Endodermal cell (in vitro differentiated cells): ENCODE measurements at regions not wholly inside any gene's neighbourhood (a gene's known extent, or its start where the extent isn't known, plus 50 kb on each side); places are given as distances from the start of the nearest gene placed in this dataset.
"Not testable (repeated sequence)": the region's sequence is repeated elsewhere in the genome, so short reads cannot be mapped to it uniquely, and the experiment has no call there.

Source experiments
- DNase-seq: peaks from one replicate; pipeline ENCODE4 v3.0.0-alpha.2; 2017
- H3K27ac ChIP-seq: 2 replicates; pipeline ENCODE4 v1.5.1; 2013; ENCODE audit warnings: mild to moderate bottlenecking, low read depth, low read length, moderate library complexity
- H3K27me3 ChIP-seq: 2 replicates; pipeline ENCODE4 v1.6.1; 2013; ENCODE audit warnings: mild to moderate bottlenecking, low read length, moderate library complexity; ENCODE audit not compliant: insufficient read depth, control insufficient read depth, poor library complexity, severe bottlenecking
- H3K36me3 ChIP-seq: 2 replicates; pipeline ENCODE4 v1.7.0; 2013; ENCODE audit warnings: mild to moderate bottlenecking, low read length, moderate library complexity; ENCODE audit not compliant: control insufficient read depth, insufficient read depth
- H3K4me1 ChIP-seq: one replicate; pipeline ENCODE4 v1.7.0; 2013; ENCODE audit warnings: low read length; ENCODE audit not compliant: control insufficient read depth, insufficient read depth
- H3K4me3 ChIP-seq: 2 replicates; pipeline ENCODE4 v1.5.1; 2013; ENCODE audit warnings: mild to moderate bottlenecking, low read length, moderate library complexity
- H3K9ac ChIP-seq: 2 replicates; pipeline ENCODE4 v1.6.1; 2013; ENCODE audit warnings: mild to moderate bottlenecking, low read length, moderate library complexity; ENCODE audit not compliant: poor library complexity, severe bottlenecking; ENCODE audit errors: extremely low read depth
- H3K9me3 ChIP-seq: 2 replicates; pipeline ENCODE4 v1.6.1; 2013; ENCODE audit warnings: mild to moderate bottlenecking, low read length, moderate library complexity; ENCODE audit not compliant: control insufficient read depth
- H3K27ac Mint-ChIP-seq: 2 replicates; pipeline ENCODE4 v1.8.0; 2020; ENCODE audit warnings: mixed read lengths
- H3K27me3 Mint-ChIP-seq: 2 replicates; pipeline ENCODE4 v1.8.0; 2021; ENCODE audit warnings: mild to moderate bottlenecking, mixed read lengths; ENCODE audit not compliant: insufficient read depth
- H3K36me3 Mint-ChIP-seq: 2 replicates; pipeline ENCODE4 v1.8.0; 2020; ENCODE audit warnings: low read depth, mixed read lengths
- H3K4me1 Mint-ChIP-seq: 2 replicates; pipeline ENCODE4 v1.8.0; 2020; ENCODE audit warnings: mixed read lengths
- H3K4me3 Mint-ChIP-seq: 2 replicates; pipeline ENCODE4 v1.8.0; 2020; ENCODE audit warnings: mild to moderate bottlenecking, moderate library complexity, mixed read lengths
- H3K9me3 Mint-ChIP-seq: 2 replicates; pipeline ENCODE4 v1.8.0; 2020; ENCODE audit warnings: mild to moderate bottlenecking, mixed read lengths
- WGBS, 2 experiments: methylation state at CpG; one replicate each; pipeline versions ENCODE4 v1.1.5 to v1.1.7; 2013; ENCODE audit warnings: missing lambda C conversion rate in 2 of 2, mixed read lengths in 1 of 2; ENCODE audit not compliant: insufficient coverage in 1 of 2, insufficient read length in 1 of 2; 5-methylcytosine and 5-hydroxymethylcytosine counted together
- TF ChIP-seq, protein P1 (sequence below): fragments of 200-600 bp; sonication (generic); conservative IDR thresholded peaks from 2 replicates; pipeline ENCODE4 v1.5.0; 2021; ENCODE audit warnings: antibody characterized with exemption, mild to moderate bottlenecking

DNA sequence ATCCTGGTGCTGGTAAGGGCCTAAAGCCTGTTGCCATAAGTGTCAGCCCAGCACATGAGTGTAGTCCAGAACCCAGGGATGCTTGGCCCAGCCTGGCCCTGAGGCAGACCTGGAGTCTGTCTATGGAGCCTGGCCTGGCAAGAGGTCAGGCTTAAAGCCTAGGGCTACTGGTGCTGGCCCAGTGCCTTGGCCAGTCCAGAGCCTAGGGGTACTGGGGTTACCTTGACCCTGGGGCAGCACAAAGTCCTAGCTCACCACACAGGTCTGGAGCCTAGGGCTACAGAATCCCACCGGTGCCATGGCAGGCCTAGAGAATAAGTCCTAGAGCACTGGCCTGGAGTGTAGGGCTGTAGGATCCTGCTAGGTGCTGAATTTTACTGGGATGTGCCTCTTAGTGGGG lies 393.8 kb downstream of the MAGEE1 start:
- no peak overlapping the region for H3K4me3 ChIP-seq
- no peak overlapping the region for H3K9ac ChIP-seq
- no peaks in the 10 kb centered on the region for H3K36me3 Mint-ChIP-seq
- H3K27ac ChIP-seq: no peak overlapping the region
- no peak overlapping the region for H3K4me3 Mint-ChIP-seq
- H3K4me1 ChIP-seq: no peaks in the 10 kb centered on the region
- no peaks in the 10 kb centered on the region for H3K4me1 Mint-ChIP-seq
- TF ChIP-seq, protein P1, sequence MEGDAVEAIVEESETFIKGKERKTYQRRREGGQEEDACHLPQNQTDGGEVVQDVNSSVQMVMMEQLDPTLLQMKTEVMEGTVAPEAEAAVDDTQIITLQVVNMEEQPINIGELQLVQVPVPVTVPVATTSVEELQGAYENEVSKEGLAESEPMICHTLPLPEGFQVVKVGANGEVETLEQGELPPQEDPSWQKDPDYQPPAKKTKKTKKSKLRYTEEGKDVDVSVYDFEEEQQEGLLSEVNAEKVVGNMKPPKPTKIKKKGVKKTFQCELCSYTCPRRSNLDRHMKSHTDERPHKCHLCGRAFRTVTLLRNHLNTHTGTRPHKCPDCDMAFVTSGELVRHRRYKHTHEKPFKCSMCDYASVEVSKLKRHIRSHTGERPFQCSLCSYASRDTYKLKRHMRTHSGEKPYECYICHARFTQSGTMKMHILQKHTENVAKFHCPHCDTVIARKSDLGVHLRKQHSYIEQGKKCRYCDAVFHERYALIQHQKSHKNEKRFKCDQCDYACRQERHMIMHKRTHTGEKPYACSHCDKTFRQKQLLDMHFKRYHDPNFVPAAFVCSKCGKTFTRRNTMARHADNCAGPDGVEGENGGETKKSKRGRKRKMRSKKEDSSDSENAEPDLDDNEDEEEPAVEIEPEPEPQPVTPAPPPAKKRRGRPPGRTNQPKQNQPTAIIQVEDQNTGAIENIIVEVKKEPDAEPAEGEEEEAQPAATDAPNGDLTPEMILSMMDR: no peak
- no peaks in the 10 kb centered on the region for H3K27me3 ChIP-seq
- H3K36me3 ChIP-seq: no peaks in the 10 kb centered on the region
- WGBS, 2 experiments: 100% methylated on average over 1 of the region's 1 CpG; no CpG with 5 or more reads in 1 of the 2 experiments
- H3K27ac Mint-ChIP-seq: no peak overlapping the region
- no peaks in the 10 kb centered on the region for H3K27me3 Mint-ChIP-seq
- H3K9me3 ChIP-seq: no peaks in the 10 kb centered on the region
- H3K9me3 Mint-ChIP-seq: peaks cover 52% of the 10 kb centered on the region
- DNase-seq: no peak

DNA sequence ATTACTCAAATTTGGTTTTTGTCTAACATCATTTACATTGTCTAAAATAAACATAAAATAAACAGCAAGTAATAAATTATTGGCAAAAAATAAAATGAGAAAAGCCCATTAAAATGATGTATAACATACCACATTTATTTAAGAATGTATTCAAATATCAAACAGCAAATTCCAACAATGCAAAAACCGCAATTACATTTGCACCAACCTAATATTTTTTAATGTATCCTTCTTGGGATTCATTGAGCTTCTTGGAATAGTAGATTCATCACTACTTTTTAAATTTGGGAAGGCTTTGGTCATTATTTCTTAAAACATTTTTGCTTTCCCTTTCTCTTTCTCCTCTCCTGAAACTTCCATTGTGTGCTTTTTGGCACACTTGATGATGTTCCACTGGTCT lies 400.2 kb downstream of the MAGEE1 start:
- no peak for DNase-seq
- H3K27ac Mint-ChIP-seq: no peak overlapping the region
- H3K36me3 ChIP-seq: no peaks in the 10 kb centered on the region
- peaks cover 44% of the 10 kb centered on the region for H3K9me3 Mint-ChIP-seq
- no peak overlapping the region for H3K4me3 ChIP-seq
- H3K4me1 ChIP-seq: no peaks in the 10 kb centered on the region
- no peaks in the 10 kb centered on the region for H3K27me3 ChIP-seq
- no peak overlapping the region for H3K27ac ChIP-seq
- H3K27me3 Mint-ChIP-seq: no peaks in the 10 kb centered on the region
- TF ChIP-seq, protein P1: no peak
- H3K9me3 ChIP-seq: no peaks in the 10 kb centered on the region
- no peak overlapping the region for H3K4me3 Mint-ChIP-seq
- WGBS, 2 experiments: no CpG with 5 or more reads among the region's 1 CpG
- no peak overlapping the region for H3K9ac ChIP-seq
- H3K4me1 Mint-ChIP-seq: no peaks in the 10 kb centered on the region
- H3K36me3 Mint-ChIP-seq: peaks cover 2% of the 10 kb centered on the region

DNA sequence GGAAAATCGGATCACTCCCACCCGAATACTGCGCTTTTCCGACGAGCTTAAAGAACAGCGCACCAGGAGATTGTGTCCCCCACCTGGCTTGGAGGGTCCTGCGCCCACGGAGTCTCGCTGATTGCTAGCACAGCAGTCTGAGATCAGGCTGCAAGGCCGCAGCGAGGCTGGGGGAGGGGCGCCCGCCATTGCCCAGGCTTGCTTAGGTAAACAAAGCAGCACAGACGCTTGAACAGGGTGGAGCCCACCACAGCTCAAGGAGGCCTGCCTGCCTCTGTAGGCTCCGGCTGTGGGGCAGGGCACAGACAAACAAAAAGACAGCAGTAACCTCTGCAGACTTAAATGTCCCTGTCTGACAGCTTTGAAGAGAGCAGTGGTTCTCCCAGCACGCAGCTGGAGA lies 413.4 kb downstream of the MAGEE1 start:
- H3K27me3 ChIP-seq, H3K4me1 Mint-ChIP-seq, H3K9ac ChIP-seq, H3K27me3 Mint-ChIP-seq, H3K4me3 ChIP-seq, H3K27ac ChIP-seq, H3K4me1 ChIP-seq, H3K9me3 ChIP-seq, H3K4me3 Mint-ChIP-seq, H3K36me3 Mint-ChIP-seq, H3K36me3 ChIP-seq, H3K27ac Mint-ChIP-seq: not testable (repeated sequence)
- WGBS, 2 experiments: 54% methylated on average over 15 of the region's 16 CpGs; no CpG with 5 or more reads in 1 of the 2 experiments
- DNase-seq: peak; percentile 68
- peaks cover 76% of the 10 kb centered on the region for H3K9me3 Mint-ChIP-seq

DNA sequence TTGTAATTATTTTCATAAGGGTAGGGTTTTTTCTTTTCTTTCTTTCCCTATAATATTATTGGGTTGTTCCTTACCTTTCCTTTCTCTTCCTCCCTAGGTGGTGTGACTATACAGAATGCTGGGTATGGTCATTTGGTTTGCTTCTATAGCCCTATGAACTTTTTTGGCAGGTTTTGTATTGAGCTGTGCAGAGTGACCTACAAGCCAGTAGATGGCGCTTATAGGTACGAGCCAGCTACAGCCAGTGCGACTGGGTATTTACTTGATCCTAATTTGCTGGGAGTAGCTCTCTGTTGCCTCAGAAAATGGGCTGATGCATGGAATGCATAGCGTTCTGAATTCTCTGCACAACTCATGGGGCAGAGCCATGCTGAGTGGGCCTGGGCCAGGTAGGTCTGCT lies 423.3 kb downstream of the MAGEE1 start:
- H3K4me3 Mint-ChIP-seq: no peak overlapping the region
- H3K4me3 ChIP-seq: no peak overlapping the region
- WGBS, 2 experiments: 36 to 70% methylated on average over 2 to 4 of the region's 4 CpGs
- peak; percentile 50 for DNase-seq
- H3K27ac ChIP-seq: no peak overlapping the region
- peaks cover 3% of the 10 kb centered on the region for H3K36me3 Mint-ChIP-seq
- no peaks in the 10 kb centered on the region for H3K4me1 ChIP-seq
- H3K9me3 Mint-ChIP-seq: peaks cover 80% of the 10 kb centered on the region
- no peak overlapping the region for H3K27ac Mint-ChIP-seq
- no peak overlapping the region for H3K9ac ChIP-seq
- H3K9me3 ChIP-seq: peaks cover 8% of the 10 kb centered on the region
- no peaks in the 10 kb centered on the region for H3K4me1 Mint-ChIP-seq
- H3K27me3 Mint-ChIP-seq: no peaks in the 10 kb centered on the region
- no peaks in the 10 kb centered on the region for H3K27me3 ChIP-seq
- TF ChIP-seq, protein P1: peak; percentile 62
- H3K36me3 ChIP-seq: no peaks in the 10 kb centered on the region
